Breast epithelium (tissue), 3 donors: ENCODE measurements at regions not wholly inside any gene's neighbourhood (a gene's known extent, or its start where the extent isn't known, plus 50 kb on each side); places are given as distances from the start of the nearest gene placed in this dataset.
"Not testable (repeated sequence)": the region's sequence is repeated elsewhere in the genome, so short reads cannot be mapped to it uniquely, and the experiment has no call there.

Source experiments
- CTCF ChIP-seq, 3 donors: fragments of 450-650 bp; IDR thresholded peaks; one replicate each; pipeline ENCODE4 v1.5.1; 2016 to 2017; ENCODE audit warnings: antibody characterized with exemption in 3 of 3, mild to moderate bottlenecking in 3 of 3, moderate library complexity in 3 of 3
- POLR2AphosphoS5 ChIP-seq, 3 donors: sonication (generic); formaldehyde crosslinking; IDR thresholded peaks; one replicate each; pipeline ENCODE4 v1.6.1; 2017; ENCODE audit warnings: antibody characterized with exemption in 3 of 3

- not testable (repeated sequence) for TF ChIP-seq CTCF, POLR2AphosphoS5 (IDR thresholded peaks at IDR 0.05)
Measured at GRCh38 chr2:87199228-87199627, 177.6 kb upstream of the PLGLB1 start.
